ENCODE measurements at regions not wholly inside any gene's neighbourhood (a gene's known extent, or its start where the extent isn't known, plus 50 kb on each side); places are given as distances from the start of the nearest gene placed in this dataset.

- no peak for DNase-seq (ENCODE audit: low read depth)
Measured at GRCh38 chr6:149182262-149182661, 135.2 kb upstream of the TAB2 start.

- DNase-seq (ENCODE audit: low read depth), result no peak
Measured at GRCh38 chr6:149184523-149184922, 133.0 kb upstream of the TAB2 start.

- no peak for DNase-seq (ENCODE audit: low read depth)
Measured at GRCh38 chr6:149185799-149186357, 131.6 kb upstream of the TAB2 start.

- no peak for DNase-seq (ENCODE audit: low read depth)
Measured at GRCh38 chr6:149186873-149187272, 130.6 kb upstream of the TAB2 start.

- no peak for DNase-seq (ENCODE audit: low read depth)
Measured at GRCh38 chr6:149190224-149190831, 127.2 kb upstream of the TAB2 start.

GRCh38 chr6:149194820-149195558, 122.5 kb upstream of the TAB2 start:
- no peak for DNase-seq (ENCODE audit: low read depth)

- no peak for DNase-seq (ENCODE audit: low read depth)
Measured at GRCh38 chr6:149196091-149196490, 121.4 kb upstream of the TAB2 start.

- DNase-seq (ENCODE audit: low read depth), result no peak
Measured at GRCh38 chr6:149197482-149197881, 120.0 kb upstream of the TAB2 start.

- DNase-seq (ENCODE audit: low read depth), result no peak
Measured at GRCh38 chr6:149198265-149198664, 119.2 kb upstream of the TAB2 start.

- DNase-seq (ENCODE audit: low read depth), result no peak
Measured at GRCh38 chr6:149200282-149200945, 117.1 kb upstream of the TAB2 start.

GRCh38 chr6:149201068-149201655, 116.3 kb upstream of the TAB2 start:
- DNase-seq (ENCODE audit: low read depth), result no peak

- no peak for DNase-seq (ENCODE audit: low read depth)
Measured at GRCh38 chr6:149202100-149202499, 115.4 kb upstream of the TAB2 start.

GRCh38 chr6:149202952-149203351, 114.6 kb upstream of the TAB2 start:
- DNase-seq (ENCODE audit: low read depth), result no peak

- no peak for DNase-seq (ENCODE audit: low read depth)
Measured at GRCh38 chr6:149203509-149203908, 114.0 kb upstream of the TAB2 start.

- DNase-seq (ENCODE audit: low read depth), result no peak
Measured at GRCh38 chr6:149208134-149208601, 109.3 kb upstream of the TAB2 start.

- no peak for DNase-seq (ENCODE audit: low read depth)
Measured at GRCh38 chr6:149209871-149210775, 107.4 kb upstream of the TAB2 start.

- no peak for DNase-seq (ENCODE audit: low read depth)
Measured at GRCh38 chr6:149211046-149211571, 106.4 kb upstream of the TAB2 start.

- DNase-seq (ENCODE audit: low read depth), result no peak
Measured at GRCh38 chr6:149212206-149212605, 105.3 kb upstream of the TAB2 start.

- no peak for DNase-seq (ENCODE audit: low read depth)
Measured at GRCh38 chr6:149212892-149213801, 104.4 kb upstream of the TAB2 start.

GRCh38 chr6:149213829-149214228, 103.7 kb upstream of the TAB2 start:
- DNase-seq (ENCODE audit: low read depth), result no peak

Data from T follicular helper cell (primary cell).